Astrocyte (in vitro differentiated cells and primary cell): ENCODE measurements at regions not wholly inside any gene's neighbourhood (a gene's known extent, or its start where the extent isn't known, plus 50 kb on each side); places are given as distances from the start of the nearest gene placed in this dataset.
A peak's percentile ranks its signal among the peaks of the same experiment; 100 is the strongest.
"Not testable (repeated sequence)": the region's sequence is repeated elsewhere in the genome, so short reads cannot be mapped to it uniquely, and the experiment has no call there.

ENCODE experiments used
- DNase-seq: peaks from one replicate; pipeline ENCODE4 v3.0.0-alpha.2; 2010; ENCODE audit warnings: low read depth
- FAIRE-seq: peaks from 2 replicates; lab custom pipeline; 2011; peaks lifted over from hg19 to GRCh38; lab: Jason Lieb, UNC
- H2AFZ ChIP-seq: 2 replicates; pipeline ENCODE4 v1.6.0; 2012; ENCODE audit warnings: low read depth, low read length, inconsistent platforms
- H3K27ac ChIP-seq: 2 replicates; pipeline ENCODE4 v1.5.1; 2011; ENCODE audit warnings: low read depth, low read length, inconsistent platforms
- H3K27me3 ChIP-seq: 2 replicates; pipeline ENCODE4 v1.6.0; 2011; ENCODE audit warnings: low read length, inconsistent platforms; ENCODE audit not compliant: insufficient read depth
- H3K36me3 ChIP-seq: 2 replicates; pipeline ENCODE4 v1.5.1; 2011; ENCODE audit warnings: low read length, inconsistent platforms; ENCODE audit not compliant: insufficient read depth
- H3K4me1 ChIP-seq: 2 replicates; pipeline ENCODE4 v1.5.1; 2011; ENCODE audit warnings: low read length, inconsistent platforms; ENCODE audit not compliant: insufficient read depth
- H3K4me2 ChIP-seq: 2 replicates; pipeline ENCODE4 v1.6.0; 2012; ENCODE audit warnings: low read length, inconsistent platforms
- H3K4me3 ChIP-seq: 2 replicates; pipeline ENCODE4 v1.5.1; 2011; ENCODE audit warnings: low read depth, mild to moderate bottlenecking, low read length, inconsistent platforms; ENCODE audit not compliant: insufficient read depth
- H3K79me2 ChIP-seq: 2 replicates; pipeline ENCODE4 v1.6.0; 2012; ENCODE audit warnings: mild to moderate bottlenecking, low read length, inconsistent platforms; ENCODE audit not compliant: insufficient read depth
- H3K9ac ChIP-seq: 2 replicates; pipeline ENCODE4 v1.6.0; 2012; ENCODE audit warnings: mild to moderate bottlenecking, low read length, inconsistent platforms
- H3K9me3 ChIP-seq: 2 replicates; pipeline ENCODE4 v1.5.1; 2012; ENCODE audit warnings: low read depth, mild to moderate bottlenecking, low read length, inconsistent platforms; ENCODE audit not compliant: insufficient read depth
- H4K20me1 ChIP-seq: 2 replicates; pipeline ENCODE4 v1.6.0; 2012; ENCODE audit warnings: low read length, inconsistent platforms; ENCODE audit not compliant: insufficient read depth
- H3K27ac Mint-ChIP-seq: one replicate; pipeline ENCODE4 v1.8.0; 2021; ENCODE audit warnings: mild to moderate bottlenecking, mixed read lengths; ENCODE audit not compliant: unreplicated experiment
- H3K27me3 Mint-ChIP-seq: one replicate; pipeline ENCODE4 v1.8.0; 2021; ENCODE audit warnings: low read depth, mixed read lengths; ENCODE audit not compliant: unreplicated experiment
- H3K36me3 Mint-ChIP-seq: one replicate; pipeline ENCODE4 v1.8.0; 2021; ENCODE audit warnings: low read depth, mixed read lengths; ENCODE audit not compliant: unreplicated experiment
- H3K4me1 Mint-ChIP-seq: one replicate; pipeline ENCODE4 v1.8.0; 2021; ENCODE audit warnings: low read depth, mixed read lengths; ENCODE audit not compliant: unreplicated experiment
- H3K4me3 Mint-ChIP-seq: one replicate; pipeline ENCODE4 v1.8.0; 2021; ENCODE audit warnings: mild to moderate bottlenecking, moderate library complexity, mixed read lengths; ENCODE audit not compliant: unreplicated experiment
- H3K9me3 Mint-ChIP-seq: one replicate; pipeline ENCODE4 v1.8.0; 2021; ENCODE audit warnings: mild to moderate bottlenecking, mixed read lengths; ENCODE audit not compliant: unreplicated experiment
- EZH2 ChIP-seq: IDR thresholded peaks from 2 replicates; pipeline ENCODE4 v1.6.1; 2012; ENCODE audit warnings: mild to moderate bottlenecking, low read length, inconsistent platforms; ENCODE audit not compliant: insufficient read depth
- TF ChIP-seq, protein P1 (sequence below): IDR thresholded peaks from 2 replicates; pipeline ENCODE4 v1.5.1; 2011; ENCODE audit warnings: low read depth, mild to moderate bottlenecking, inconsistent platforms, low read length, moderate library complexity; ENCODE audit not compliant: insufficient read depth

DNA sequence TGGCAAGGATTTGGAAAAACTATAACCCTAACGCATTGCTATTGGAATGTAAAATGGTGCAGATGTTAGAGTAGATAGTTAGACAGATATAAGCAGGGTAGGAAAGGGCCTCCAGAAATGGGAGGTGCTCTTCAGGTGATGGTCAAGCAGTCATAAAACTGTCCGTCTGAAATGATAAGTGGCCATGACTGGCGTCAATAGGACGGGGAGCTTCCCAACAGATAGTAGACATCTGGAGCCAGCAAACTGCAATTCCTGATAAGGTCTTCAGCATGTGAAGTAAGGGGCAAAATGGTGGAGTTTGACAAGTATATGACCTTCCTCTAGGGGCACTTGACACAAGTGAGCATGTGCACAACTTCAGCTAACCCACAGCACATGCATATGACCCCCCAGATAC lies 250.4 kb downstream of the MAGEB5 start:
- Histone ChIP-seq H3K27me3 (no peaks in the 10 kb centered on the region), H2AFZ (no peak overlapping the region), H4K20me1 (no peaks in the 10 kb centered on the region), H3K4me3 (no peak overlapping the region), H3K9me3 (no peaks in the 10 kb centered on the region), H3K27ac (no peak overlapping the region), H3K36me3 (no peaks in the 10 kb centered on the region), H3K9ac (no peak overlapping the region), H3K79me2 (no peaks in the 10 kb centered on the region), H3K4me1 (no peaks in the 10 kb centered on the region), H3K4me2 (no peak overlapping the region)
- Mint-ChIP-seq H3K9me3 (no peaks in the 10 kb centered on the region), H3K4me1 (no peaks in the 10 kb centered on the region), H3K36me3 (no peaks in the 10 kb centered on the region), H3K4me3 (no peak overlapping the region), H3K27me3 (no peaks in the 10 kb centered on the region), H3K27ac (no peak overlapping the region)
- FAIRE-seq (no peak), DNase-seq (no peak)
- no peak for TF ChIP-seq EZH2
- TF ChIP-seq, protein P1, sequence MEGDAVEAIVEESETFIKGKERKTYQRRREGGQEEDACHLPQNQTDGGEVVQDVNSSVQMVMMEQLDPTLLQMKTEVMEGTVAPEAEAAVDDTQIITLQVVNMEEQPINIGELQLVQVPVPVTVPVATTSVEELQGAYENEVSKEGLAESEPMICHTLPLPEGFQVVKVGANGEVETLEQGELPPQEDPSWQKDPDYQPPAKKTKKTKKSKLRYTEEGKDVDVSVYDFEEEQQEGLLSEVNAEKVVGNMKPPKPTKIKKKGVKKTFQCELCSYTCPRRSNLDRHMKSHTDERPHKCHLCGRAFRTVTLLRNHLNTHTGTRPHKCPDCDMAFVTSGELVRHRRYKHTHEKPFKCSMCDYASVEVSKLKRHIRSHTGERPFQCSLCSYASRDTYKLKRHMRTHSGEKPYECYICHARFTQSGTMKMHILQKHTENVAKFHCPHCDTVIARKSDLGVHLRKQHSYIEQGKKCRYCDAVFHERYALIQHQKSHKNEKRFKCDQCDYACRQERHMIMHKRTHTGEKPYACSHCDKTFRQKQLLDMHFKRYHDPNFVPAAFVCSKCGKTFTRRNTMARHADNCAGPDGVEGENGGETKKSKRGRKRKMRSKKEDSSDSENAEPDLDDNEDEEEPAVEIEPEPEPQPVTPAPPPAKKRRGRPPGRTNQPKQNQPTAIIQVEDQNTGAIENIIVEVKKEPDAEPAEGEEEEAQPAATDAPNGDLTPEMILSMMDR: no peak

DNA sequence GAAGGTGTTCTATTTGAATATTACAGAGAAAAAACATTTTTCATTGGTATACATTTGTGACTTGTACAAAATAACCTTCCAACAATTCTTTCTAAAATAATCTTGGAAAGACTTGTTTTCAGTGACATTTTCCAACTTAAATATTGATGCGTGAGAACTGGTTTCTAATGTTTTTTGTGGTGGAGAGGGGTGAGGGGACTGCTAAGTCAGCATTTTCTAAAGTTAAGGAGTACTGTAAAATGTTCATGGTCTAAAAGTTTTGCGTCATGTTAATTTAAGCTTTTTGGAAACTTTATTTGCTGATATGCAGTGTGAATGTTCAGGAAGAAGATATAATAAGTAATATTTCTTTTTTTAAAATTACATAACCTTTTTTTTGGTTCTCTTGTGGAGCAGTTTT lies 229.3 kb downstream of the MAGEB5 start:
- Mint-ChIP-seq H3K36me3 (no peaks in the 10 kb centered on the region), H3K27ac (no peak overlapping the region), H3K4me3 (no peak overlapping the region), H3K9me3 (no peaks in the 10 kb centered on the region), H3K4me1 (no peaks in the 10 kb centered on the region), H3K27me3 (no peaks in the 10 kb centered on the region)
- H3K79me2 ChIP-seq: no peaks in the 10 kb centered on the region
- H3K4me3 ChIP-seq: no peak overlapping the region
- no peak overlapping the region for H2AFZ ChIP-seq
- TF ChIP-seq EZH2: no peak
- TF ChIP-seq, protein P1: no peak
- no peaks in the 10 kb centered on the region for H3K9me3 ChIP-seq
- H4K20me1 ChIP-seq: no peaks in the 10 kb centered on the region
- H3K36me3 ChIP-seq: no peaks in the 10 kb centered on the region
- H3K27ac ChIP-seq: no peak overlapping the region
- no peaks in the 10 kb centered on the region for H3K4me1 ChIP-seq
- peak; percentile 64 for FAIRE-seq
- no peak overlapping the region for H3K4me2 ChIP-seq
- H3K9ac ChIP-seq: no peak overlapping the region
- no peaks in the 10 kb centered on the region for H3K27me3 ChIP-seq
- DNase-seq: no peak

- H3K4me1 Mint-ChIP-seq, H3K27me3 ChIP-seq, H3K4me2 ChIP-seq, H3K36me3 ChIP-seq, H3K79me2 ChIP-seq, H3K9ac ChIP-seq, FAIRE-seq, H3K9me3 Mint-ChIP-seq, H3K4me3 ChIP-seq, H2AFZ ChIP-seq, DNase-seq, H3K27ac Mint-ChIP-seq, H3K27ac ChIP-seq, H3K36me3 Mint-ChIP-seq, H4K20me1 ChIP-seq, H3K4me3 Mint-ChIP-seq, H3K27me3 Mint-ChIP-seq, H3K4me1 ChIP-seq, H3K9me3 ChIP-seq: not testable (repeated sequence)
Measured at GRCh38 chrX:26444417-26444816, 228.4 kb downstream of the MAGEB5 start.
